ENCODE measurements at regions not wholly inside any gene's neighbourhood (a gene's known extent, or its start where the extent isn't known, plus 50 kb on each side); places are given as distances from the start of the nearest gene placed in this dataset.

DNA sequence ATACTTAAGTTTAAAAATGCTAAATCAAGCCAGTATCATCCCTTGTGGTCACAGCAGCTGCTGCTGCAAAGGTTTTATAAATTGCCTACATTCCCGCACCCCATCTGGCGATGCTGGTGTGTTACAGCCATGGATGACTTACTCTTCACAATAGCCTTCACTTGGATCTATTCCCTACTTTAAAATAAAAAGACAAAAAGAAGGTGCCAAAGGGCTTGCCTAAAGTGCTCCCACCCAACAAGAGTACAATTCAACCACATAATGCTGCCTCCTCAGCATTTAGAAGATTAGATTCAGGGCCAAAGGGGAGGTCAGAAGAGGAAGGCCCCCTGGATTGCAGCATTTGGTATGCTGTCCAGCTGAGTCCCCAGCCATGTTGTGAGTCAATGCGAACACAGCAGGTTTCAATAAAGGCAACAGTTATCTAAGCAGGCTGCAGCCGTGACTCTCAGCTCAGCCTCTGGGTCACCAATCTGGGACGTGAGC is 176.1 kb downstream of the DAD1 start:
- no peak for TF ChIP-seq CTCF (IDR thresholded peaks at IDR 0.05 in 8 of 11, conservative IDR thresholded peaks at IDR 0.05 in 3 of 11)
- no peak for TF ChIP-seq POLR2A (IDR thresholded peaks at IDR 0.05)
- no peak for TF ChIP-seq POLR2AphosphoS5 (IDR thresholded peaks at IDR 0.05)
